ENCODE measurements at regions not wholly inside any gene's neighbourhood (a gene's known extent, or its start where the extent isn't known, plus 50 kb on each side); places are given as distances from the start of the nearest gene placed in this dataset.

GRCh38 chr18:38237796-38238195 is 672.2 kb upstream of the CELF4 start:
- TF ChIP-seq CTCF (conservative IDR thresholded peaks at IDR 0.05), result no peak
- H3K27ac ChIP-seq, result no peak overlapping the region

- H3K27ac ChIP-seq, result no peak overlapping the region
- TF ChIP-seq CTCF (conservative IDR thresholded peaks at IDR 0.05), result no peak
Observed at GRCh38 chr18:38221476-38222100, 656.0 kb upstream of the CELF4 start.

DNA sequence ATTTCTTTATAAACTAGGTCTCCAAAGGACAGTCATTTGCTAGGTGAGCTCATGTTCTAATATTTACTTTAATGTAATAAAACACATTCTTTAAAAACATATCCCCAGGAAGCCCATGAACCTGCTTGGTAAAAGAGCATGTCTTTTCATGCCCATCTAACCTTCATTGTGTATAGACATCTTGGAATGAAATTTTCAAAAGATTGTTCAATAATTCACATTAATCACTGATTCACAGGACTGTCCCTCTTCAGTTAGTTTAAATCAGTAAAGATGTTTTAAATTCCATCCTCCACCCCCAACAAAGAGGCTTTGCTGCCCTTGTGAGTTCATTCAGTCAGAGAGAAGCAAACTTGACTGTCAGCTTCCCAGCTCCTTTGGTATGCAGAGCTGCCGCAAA is 633.4 kb upstream of the CELF4 start:
- TF ChIP-seq CTCF (conservative IDR thresholded peaks at IDR 0.05), result no peak
- H3K27ac ChIP-seq, result no peak overlapping the region

DNA sequence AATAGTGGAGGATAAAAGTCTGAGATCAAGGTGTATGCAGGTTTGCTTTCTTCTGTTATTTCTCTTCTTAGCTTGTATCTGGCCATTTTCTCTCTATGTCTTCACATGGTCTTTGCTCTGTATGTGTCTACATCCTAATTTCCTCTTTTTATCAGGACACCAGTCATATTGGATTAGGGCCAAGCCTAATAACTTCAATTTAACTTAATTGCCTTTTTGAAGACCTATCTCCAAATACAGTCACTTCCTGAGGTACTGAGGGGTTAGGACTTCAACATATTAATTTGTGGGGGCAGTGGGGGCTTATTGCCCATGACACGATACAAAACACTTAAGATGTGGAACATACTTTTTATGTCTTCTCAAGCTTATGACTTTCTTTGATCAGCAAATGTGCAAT is 632.9 kb upstream of the CELF4 start:
- no peak overlapping the region for H3K27ac ChIP-seq
- no peak for TF ChIP-seq CTCF (conservative IDR thresholded peaks at IDR 0.05)

DNA sequence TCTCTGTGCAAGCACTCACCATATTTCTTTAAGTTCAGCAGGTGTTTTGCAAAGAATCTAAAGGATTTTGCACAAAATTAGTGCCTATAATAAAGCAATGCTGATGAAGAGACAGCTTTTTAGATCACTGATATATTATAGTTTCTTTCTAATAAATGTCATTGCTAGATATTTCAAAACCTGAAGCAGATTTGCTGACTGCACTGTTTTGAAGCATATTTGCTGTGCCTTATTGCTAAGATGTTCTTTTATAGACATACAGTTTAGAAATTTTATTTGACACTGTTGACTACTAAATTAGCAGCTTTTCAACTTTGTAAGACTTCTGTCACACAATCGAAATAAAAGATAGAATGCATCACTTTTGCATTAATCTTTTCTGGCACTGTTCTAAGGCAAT is 620.9 kb upstream of the CELF4 start:
- no peak for TF ChIP-seq CTCF (conservative IDR thresholded peaks at IDR 0.05)
- no peak overlapping the region for H3K27ac ChIP-seq

DNA sequence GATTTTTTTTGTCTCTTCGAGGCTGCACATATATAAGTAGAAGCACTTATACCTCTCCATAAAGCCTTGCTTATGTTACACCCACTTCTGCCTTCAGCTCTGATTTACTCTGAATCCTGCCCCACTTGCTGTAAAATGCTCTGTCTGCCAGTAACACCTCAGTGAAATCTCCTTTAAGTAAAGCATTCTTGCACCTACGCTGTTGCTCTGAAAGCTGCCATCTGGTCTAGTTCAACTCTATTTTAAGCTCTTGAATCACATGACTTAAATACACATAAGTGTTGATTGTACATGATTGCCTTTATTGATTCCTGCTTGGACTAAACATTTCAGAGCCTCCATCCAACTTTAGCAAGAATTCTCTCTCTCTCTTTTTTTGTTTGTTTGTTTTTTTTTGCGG is 609.0 kb upstream of the CELF4 start:
- no peak for TF ChIP-seq CTCF (conservative IDR thresholded peaks at IDR 0.05)
- no peak overlapping the region for H3K27ac ChIP-seq

- TF ChIP-seq CTCF (conservative IDR thresholded peaks at IDR 0.05), result no peak
- no peak overlapping the region for H3K27ac ChIP-seq
Observed at GRCh38 chr18:38174173-38174572, 608.6 kb upstream of the CELF4 start.

Data from VCaP (cell line).